ENCODE measurements at regions not wholly inside any gene's neighbourhood (a gene's known extent, or its start where the extent isn't known, plus 50 kb on each side); places are given as distances from the start of the nearest gene placed in this dataset.

GRCh38 chr17:77479372-77480198, 338.8 kb downstream of the SEC14L1 start:
- DNase-seq: no peak

DNA sequence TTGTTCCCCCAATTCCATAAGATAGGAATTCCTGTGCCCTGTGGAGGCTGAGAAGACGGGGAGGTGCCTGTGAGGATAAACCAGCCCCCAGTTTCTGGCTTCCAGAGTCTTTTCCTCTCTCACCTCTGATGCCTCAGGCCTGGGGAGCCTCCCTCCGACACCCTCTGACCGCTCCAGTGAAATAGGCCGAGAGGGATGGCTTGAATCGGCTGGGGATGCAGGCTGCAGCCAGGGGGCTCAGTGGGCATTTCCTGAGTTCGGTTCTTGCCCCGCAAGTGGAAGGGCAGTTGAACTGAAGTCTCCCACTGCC, 339.4 kb downstream of the SEC14L1 start:
- no peak for DNase-seq

GRCh38 chr17:77480509-77481215, 339.9 kb downstream of the SEC14L1 start:
- DNase-seq: no peak

- DNase-seq: no peak
Measured at GRCh38 chr17:77481476-77482374, 341.0 kb downstream of the SEC14L1 start.

GRCh38 chr17:77482375-77483127, 341.8 kb downstream of the SEC14L1 start:
- no peak for DNase-seq

DNA sequence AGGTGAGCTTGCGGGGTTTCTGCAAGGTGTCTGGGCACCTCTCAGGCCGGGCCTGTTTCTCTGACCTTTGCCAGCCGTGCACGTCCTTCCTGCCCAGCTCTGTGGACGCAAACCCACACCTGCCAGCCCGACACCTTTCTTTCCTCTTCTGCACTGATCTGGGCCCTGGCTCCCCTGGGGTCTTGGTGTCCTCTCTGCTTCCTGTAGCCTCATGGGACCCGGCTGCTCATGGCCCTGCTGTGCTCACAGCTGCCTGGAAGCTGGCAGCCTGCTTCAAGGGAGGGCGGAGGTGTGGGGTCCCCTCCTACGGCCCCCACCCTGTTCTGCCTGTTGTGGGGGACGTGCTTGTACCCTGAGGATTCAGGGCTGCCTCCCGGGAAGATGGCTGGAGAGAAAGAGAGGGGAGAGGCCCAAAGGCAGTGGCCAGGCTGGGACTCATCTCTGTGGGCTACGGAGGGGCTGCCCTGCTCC, 342.4 kb downstream of the SEC14L1 start:
- DNase-seq: no peak

DNA sequence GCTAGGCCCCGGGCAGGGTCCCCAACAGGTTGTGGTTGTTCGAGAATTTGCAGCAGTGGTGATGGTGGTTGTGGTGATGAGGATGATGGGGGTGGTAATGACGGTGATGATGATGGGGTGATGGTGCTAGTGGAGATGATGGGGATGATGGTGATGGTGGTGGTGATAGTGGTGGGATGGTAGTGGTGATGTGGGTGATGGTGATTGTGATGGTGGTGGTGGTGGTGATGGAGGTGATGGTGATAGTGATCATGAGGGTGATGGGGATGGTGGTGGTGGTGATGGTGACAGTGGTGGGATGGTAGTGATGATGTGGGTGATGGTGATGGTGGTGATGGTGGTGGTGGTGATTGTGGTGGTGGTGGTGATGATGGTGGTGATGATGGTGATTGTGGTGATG, 343.3 kb downstream of the SEC14L1 start:
- no peak for DNase-seq

GRCh38 chr17:77485089-77485833, 344.5 kb downstream of the SEC14L1 start:
- no peak for DNase-seq

- no peak for DNase-seq
Measured at GRCh38 chr17:77487211-77487629, 346.5 kb downstream of the SEC14L1 start.

DNA sequence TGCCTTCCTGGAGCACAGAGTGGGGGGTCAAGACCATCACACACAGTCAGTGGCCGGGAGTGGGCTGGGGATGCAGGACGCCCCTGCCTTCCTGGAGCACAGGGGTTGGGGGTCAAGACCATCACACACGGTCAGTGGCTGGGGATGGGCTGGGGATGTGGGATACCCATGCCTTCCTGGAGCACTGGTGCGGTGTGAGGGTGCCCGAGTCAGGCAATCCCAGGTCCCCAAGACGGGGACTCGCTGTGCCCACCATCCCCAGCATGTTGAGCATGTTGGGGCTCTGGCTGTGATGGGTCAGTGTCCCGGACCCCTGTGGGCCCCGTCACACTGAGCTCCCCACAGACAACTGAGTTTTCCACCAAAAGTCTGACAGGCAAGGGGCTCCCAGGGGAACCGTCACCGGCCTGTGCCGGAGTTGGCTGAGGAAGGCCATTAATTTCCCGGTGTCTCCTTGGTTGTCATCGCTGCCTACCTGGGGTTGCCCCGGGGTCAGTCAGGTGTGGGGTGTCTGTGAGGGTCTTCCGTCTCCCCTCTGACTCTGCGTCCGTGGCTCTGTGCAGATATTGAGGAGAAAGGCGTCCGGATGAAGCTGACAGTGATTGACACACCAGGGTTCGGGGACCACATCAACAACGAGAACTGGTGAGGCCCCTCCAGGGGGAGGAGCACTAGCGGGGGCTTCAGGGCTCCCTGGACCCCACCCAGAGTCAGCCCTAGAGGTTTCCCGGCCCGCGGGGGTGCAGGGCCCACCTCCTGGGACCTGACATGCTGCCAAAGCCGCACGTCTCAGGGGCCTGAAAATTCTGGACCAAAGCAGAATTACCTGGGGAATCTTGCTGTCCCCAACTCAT, 347.1 kb downstream of the SEC14L1 start:
- DNase-seq: no peak

DNA sequence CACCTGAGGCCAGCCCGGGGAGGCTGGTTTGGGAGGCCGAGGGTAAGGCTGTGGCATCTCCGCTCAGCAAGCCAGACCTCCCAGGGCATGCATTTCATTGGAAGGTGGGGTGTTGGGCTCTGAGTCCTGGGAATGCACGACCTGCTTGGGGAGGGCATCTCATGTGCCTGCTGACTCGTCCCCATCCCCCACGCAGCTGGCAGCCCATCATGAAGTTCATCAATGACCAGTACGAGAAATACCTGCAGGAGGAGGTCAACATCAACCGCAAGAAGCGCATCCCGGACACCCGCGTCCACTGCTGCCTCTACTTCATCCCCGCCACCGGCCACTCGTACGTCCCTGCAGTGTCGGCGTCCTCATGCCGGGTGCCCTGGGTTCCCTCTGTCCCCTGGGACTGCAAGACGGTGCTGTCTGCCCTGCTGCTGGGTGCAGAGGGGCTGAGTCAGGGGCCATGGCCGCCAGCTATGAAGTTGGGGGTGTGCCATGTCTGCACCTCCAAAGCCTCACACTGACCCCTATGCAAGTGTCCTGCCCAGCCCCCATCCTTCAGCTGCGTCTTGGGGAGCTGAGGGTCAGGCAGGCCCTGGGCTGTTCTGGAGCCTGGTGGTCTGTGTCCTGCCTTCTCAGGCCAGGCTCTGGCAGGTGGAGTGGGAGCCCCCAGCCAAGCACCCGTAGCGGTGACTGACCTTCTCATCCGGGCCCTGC, 347.9 kb downstream of the SEC14L1 start:
- no peak for DNase-seq

DNA sequence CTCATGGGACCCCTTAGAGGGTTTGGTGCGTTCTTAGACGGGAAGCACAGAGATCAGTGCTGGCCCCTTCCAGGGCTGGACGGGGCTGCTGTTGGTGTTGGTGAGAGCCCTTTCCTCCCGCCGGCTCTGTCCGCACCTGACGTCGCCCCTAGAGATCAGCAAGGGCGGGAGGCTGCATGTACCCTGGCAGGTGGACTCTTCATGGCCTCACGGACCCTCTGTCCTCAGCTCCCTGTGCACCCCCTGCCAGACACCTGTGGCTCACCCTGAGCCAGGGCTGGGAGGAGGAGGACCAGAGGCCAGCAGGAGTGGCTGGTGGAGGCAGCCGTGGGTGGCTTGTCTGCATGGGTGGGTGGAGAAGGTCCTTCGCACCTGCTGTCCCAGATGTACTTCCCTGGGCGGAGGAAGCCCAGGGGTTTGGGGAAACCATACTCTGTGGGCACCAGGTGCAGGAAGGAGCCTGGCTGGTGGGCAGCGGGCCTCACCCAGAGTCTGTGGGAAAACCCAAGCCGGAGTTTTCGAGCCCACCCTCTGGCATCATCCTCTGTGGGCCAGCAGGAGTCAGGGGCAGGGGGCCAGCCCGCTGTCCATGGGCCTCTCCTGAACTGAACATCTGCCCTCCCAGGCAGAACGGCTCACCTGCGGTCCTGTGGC, 348.6 kb downstream of the SEC14L1 start:
- no peak for DNase-seq

DNA sequence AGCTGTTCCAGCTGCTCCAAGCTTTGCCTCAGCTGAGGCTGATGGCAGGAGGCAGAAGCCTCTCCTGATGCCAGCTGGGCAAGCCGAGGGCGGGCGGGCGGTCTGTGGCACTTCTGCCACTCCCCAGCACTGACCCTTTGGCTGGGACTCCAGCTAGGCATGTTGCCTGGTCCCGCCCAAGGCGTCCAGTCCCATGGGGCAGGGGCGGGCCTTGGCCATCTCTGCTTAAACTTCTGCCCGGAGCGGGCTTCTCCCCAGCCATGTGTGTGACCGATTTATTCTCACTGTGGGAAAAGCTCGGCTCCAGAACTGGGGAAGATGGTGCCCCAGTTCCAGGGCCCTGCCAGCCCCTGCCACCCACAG, 349.1 kb downstream of the SEC14L1 start:
- no peak for DNase-seq

DNA sequence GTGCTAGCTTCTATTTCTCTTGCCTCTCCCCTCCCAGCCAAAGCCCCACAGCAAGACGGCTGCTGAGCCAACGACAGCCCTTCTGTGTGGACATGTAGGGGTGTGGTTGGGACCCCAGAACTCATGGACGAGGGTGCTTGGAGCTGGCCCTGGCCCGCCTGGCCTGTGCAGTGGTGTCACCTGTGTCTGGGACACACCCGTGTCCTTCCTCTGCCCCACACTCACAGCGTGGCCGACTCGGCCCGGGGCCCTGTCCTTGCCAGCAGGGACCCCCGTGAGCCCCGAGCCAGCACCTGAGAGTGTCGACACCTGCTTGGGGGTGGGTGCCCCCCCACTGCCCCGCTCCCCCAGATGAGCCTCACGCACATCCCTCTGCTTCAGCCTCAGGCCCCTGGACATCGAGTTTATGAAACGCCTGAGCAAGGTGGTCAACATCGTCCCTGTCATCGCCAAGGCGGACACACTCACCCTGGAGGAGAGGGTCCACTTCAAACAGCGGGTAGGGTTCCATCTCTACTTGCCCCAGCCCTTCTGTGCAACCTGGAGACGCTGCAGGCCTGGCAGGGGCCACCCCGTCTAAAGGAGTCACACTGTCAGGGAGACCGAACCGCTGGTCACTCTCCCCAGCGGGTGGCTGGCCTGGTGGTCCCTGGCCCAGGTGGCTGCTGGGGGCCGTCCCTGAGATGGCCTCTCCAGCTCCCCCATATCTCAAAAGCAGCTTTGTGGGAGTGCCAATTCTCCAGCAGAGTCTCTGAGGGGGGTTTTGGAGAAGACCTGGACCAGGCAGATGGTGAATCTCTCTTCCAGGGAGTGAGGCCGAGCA, 349.8 kb downstream of the SEC14L1 start:
- DNase-seq: no peak

GRCh38 chr17:77491921-77492445, 351.2 kb downstream of the SEC14L1 start:
- DNase-seq: no peak

- no peak for DNase-seq
Measured at GRCh38 chr17:77492446-77493237, 351.9 kb downstream of the SEC14L1 start.

- no peak for DNase-seq
Measured at GRCh38 chr17:77493238-77493820, 352.6 kb downstream of the SEC14L1 start.

All from NCI-H2029 treated with DMSO at 0.1 percent for 48 hours (cell line).